ENCODE measurements at regions not wholly inside any gene's neighbourhood (a gene's known extent, or its start where the extent isn't known, plus 50 kb on each side); places are given as distances from the start of the nearest gene placed in this dataset.
"Not testable (repeated sequence)": the region's sequence is repeated elsewhere in the genome, so short reads cannot be mapped to it uniquely, and the experiment has no call there.

GRCh38 chr9:85878872-85879597 lies 61.9 kb upstream of the NAA35 start:
- POLR2A ChIA-PET, CTCF ChIA-PET: not testable (repeated sequence)

GRCh38 chr9:85880507-85880906 lies 60.4 kb upstream of the NAA35 start:
- CTCF ChIA-PET, POLR2A ChIA-PET: not testable (repeated sequence)

- ChIA-PET CTCF (interaction anchor here (0.5 kb wide), 1 partner anchor 332 kb away, joined by 4 read pairs; no protein-coding TSS in a partner anchor), POLR2A (no interaction called here)
Observed at GRCh38 chr9:85884256-85884655, 56.7 kb upstream of the NAA35 start.

GRCh38 chr9:85890962-85891361 lies 50.0 kb upstream of the NAA35 start:
- CTCF ChIA-PET = no interaction called here
- POLR2A ChIA-PET = no interaction called here

Measured in activated CD8-positive, alpha-beta memory T cell treated with anti-CD3 and anti-CD28 coated beads for 36 hours (primary cell).